Ishikawa (cell line): ENCODE measurements at regions not wholly inside any gene's neighbourhood (a gene's known extent, or its start where the extent isn't known, plus 50 kb on each side); places are given as distances from the start of the nearest gene placed in this dataset.

ENCODE experiments used
- CEBPB ChIP-seq: IDR thresholded peaks from 2 replicates; pipeline ENCODE4 v1.6.1; 2012
- CREB1 ChIP-seq: IDR thresholded peaks from 2 replicates; pipeline ENCODE4 v1.6.1; 2012; ENCODE audit warnings: low read depth
- EGR1 ChIP-seq: IDR thresholded peaks from 2 replicates; pipeline ENCODE4 v1.6.1; 2012
- EP300 ChIP-seq: IDR thresholded peaks from 2 replicates; pipeline ENCODE4 v1.6.1; 2012; ENCODE audit warnings: borderline replicate concordance
- FOXM1 ChIP-seq: IDR thresholded peaks from 2 replicates; pipeline ENCODE4 v1.6.1; 2012; ENCODE audit warnings: low read depth, borderline replicate concordance
- MAX ChIP-seq: IDR thresholded peaks from 2 replicates; pipeline ENCODE4 v1.6.1; 2012
- NFIC ChIP-seq: IDR thresholded peaks from 2 replicates; pipeline ENCODE4 v1.6.1; 2012
- RAD21 ChIP-seq: IDR thresholded peaks from 2 replicates; pipeline ENCODE4 v1.6.1; 2012; ENCODE audit warnings: low read depth
- TAF1 ChIP-seq: IDR thresholded peaks from 2 replicates; pipeline ENCODE4 v1.6.1; 2012; ENCODE audit warnings: low read depth, mild to moderate bottlenecking
- TCF12 ChIP-seq: IDR thresholded peaks from 2 replicates; pipeline ENCODE4 v1.6.1; 2012; ENCODE audit warnings: low read depth
- TEAD4 ChIP-seq: IDR thresholded peaks from 2 replicates; pipeline ENCODE4 v1.6.1; 2012
- USF1 ChIP-seq: IDR thresholded peaks from 2 replicates; pipeline ENCODE4 v1.6.1; 2012
- YY1 ChIP-seq: IDR thresholded peaks from 2 replicates; pipeline ENCODE4 v1.6.1; 2012; ENCODE audit warnings: low read depth
- ZBTB7A ChIP-seq: IDR thresholded peaks from 2 replicates; pipeline ENCODE4 v1.6.1; 2012; ENCODE audit warnings: low read depth
- TF ChIP-seq, protein P1 (sequence below): IDR thresholded peaks from 2 replicates; pipeline ENCODE4 v1.6.1; 2012; ENCODE audit warnings: low read depth, mild to moderate bottlenecking

DNA sequence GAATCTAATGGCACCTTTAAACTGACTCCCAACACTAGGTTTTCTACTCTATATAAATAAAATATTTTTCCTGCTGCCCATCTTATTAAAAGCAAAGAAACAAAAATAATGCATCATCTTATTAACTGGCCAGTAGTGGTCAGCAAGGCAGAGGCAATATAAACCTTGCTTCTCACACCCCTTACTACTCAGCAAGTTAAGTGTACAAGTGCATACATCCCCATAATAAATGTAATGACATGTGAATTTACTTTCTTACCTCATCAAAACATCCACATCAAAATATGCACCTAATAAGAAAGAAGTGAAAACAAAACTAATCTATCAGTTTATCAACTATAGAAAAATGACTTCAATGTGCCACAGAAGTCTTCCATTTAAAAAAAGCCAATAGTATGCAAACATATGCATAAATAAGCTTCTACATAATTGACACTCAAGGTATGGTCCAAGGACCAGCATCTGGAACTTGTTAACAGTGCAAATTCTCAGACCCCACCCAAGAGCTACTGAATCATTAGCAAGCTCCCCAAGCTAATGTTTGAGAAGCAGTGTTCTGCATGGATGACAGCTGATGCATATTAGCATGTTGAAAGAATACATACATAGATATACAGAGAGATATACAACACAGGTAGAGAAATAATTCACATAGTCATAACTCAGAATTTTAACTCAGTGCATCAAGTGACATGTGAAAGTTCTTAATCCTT lies 182.7 kb downstream of the C7orf25 start:
- TF ChIP-seq CEBPB = no peak
- no peak for TF ChIP-seq ZBTB7A
- no peak for TF ChIP-seq TAF1
- TF ChIP-seq CREB1 = no peak
- TF ChIP-seq EGR1 = no peak
- no peak for TF ChIP-seq EP300
- TF ChIP-seq, protein P1, sequence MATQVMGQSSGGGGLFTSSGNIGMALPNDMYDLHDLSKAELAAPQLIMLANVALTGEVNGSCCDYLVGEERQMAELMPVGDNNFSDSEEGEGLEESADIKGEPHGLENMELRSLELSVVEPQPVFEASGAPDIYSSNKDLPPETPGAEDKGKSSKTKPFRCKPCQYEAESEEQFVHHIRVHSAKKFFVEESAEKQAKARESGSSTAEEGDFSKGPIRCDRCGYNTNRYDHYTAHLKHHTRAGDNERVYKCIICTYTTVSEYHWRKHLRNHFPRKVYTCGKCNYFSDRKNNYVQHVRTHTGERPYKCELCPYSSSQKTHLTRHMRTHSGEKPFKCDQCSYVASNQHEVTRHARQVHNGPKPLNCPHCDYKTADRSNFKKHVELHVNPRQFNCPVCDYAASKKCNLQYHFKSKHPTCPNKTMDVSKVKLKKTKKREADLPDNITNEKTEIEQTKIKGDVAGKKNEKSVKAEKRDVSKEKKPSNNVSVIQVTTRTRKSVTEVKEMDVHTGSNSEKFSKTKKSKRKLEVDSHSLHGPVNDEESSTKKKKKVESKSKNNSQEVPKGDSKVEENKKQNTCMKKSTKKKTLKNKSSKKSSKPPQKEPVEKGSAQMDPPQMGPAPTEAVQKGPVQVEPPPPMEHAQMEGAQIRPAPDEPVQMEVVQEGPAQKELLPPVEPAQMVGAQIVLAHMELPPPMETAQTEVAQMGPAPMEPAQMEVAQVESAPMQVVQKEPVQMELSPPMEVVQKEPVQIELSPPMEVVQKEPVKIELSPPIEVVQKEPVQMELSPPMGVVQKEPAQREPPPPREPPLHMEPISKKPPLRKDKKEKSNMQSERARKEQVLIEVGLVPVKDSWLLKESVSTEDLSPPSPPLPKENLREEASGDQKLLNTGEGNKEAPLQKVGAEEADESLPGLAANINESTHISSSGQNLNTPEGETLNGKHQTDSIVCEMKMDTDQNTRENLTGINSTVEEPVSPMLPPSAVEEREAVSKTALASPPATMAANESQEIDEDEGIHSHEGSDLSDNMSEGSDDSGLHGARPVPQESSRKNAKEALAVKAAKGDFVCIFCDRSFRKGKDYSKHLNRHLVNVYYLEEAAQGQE = no peak
- TF ChIP-seq TEAD4 = no peak
- TF ChIP-seq YY1 = no peak
- no peak for TF ChIP-seq USF1
- TF ChIP-seq FOXM1 = no peak
- TF ChIP-seq TCF12 = no peak
- no peak for TF ChIP-seq MAX
- TF ChIP-seq NFIC = no peak
- no peak for TF ChIP-seq RAD21

DNA sequence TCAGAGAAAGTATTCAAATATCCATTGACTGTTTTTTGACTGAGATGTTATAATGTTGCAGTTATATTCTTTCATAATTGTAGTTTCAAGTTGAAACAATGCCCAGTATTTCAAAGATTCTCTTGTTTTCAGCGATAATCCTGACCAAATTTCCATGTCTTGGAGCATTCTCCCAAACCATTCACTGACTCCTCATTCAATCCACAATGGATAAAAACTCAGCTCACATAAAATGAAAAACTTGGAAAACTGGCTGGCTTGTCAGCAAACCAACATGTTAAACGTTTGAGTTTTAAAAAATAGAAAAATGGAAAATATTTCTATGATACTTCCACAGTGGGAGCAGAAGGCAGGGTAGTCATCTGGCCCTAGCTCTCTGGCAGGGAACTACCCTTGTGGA lies 184.4 kb downstream of the C7orf25 start:
- TF ChIP-seq FOXM1 = no peak
- no peak for TF ChIP-seq MAX
- no peak for TF ChIP-seq EGR1
- TF ChIP-seq TAF1 = no peak
- no peak for TF ChIP-seq TEAD4
- TF ChIP-seq CEBPB = no peak
- TF ChIP-seq, protein P1 = no peak
- no peak for TF ChIP-seq RAD21
- no peak for TF ChIP-seq ZBTB7A
- no peak for TF ChIP-seq TCF12
- TF ChIP-seq YY1 = no peak
- no peak for TF ChIP-seq NFIC
- no peak for TF ChIP-seq CREB1
- TF ChIP-seq EP300 = no peak
- no peak for TF ChIP-seq USF1

DNA sequence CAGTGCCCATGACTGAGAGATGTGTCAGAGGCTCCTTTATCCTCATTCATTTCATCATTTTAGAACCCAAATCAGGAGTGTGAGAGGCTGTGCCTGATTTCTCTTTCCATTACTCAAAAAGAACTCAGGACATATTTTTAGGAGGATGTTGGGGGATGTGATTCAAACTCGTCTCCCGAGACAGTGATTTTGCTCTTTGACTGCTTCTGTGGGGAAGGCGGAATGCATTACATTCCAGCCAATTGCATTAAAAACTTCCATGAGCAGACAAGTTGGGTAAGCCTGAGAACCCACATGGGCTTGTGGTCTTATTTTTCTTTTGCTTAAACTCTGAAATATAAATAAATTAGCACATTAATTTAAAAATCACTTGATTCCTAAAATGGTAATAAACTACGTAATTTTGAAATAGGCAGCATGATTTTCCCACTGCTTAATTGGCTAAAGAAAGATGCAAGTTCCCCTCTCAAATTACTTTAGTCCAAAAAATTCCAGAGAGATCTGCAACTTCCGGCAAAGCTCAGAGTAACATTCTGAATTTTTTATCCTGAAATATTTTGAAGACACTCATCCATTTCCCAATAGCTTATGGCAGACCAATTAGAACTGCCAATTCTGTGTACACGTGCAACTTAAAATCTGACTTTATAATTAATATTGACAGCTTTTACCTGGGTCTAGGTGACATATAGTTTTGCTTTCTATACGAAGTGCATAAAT lies 185.6 kb downstream of the C7orf25 start:
- TF ChIP-seq TCF12 = no peak
- TF ChIP-seq, protein P1 = no peak
- no peak for TF ChIP-seq NFIC
- no peak for TF ChIP-seq RAD21
- TF ChIP-seq CEBPB = no peak
- TF ChIP-seq EGR1 = no peak
- TF ChIP-seq USF1 = no peak
- TF ChIP-seq TEAD4 = no peak
- TF ChIP-seq CREB1 = no peak
- no peak for TF ChIP-seq FOXM1
- TF ChIP-seq TAF1 = no peak
- no peak for TF ChIP-seq YY1
- TF ChIP-seq ZBTB7A = no peak
- TF ChIP-seq MAX = no peak
- no peak for TF ChIP-seq EP300

DNA sequence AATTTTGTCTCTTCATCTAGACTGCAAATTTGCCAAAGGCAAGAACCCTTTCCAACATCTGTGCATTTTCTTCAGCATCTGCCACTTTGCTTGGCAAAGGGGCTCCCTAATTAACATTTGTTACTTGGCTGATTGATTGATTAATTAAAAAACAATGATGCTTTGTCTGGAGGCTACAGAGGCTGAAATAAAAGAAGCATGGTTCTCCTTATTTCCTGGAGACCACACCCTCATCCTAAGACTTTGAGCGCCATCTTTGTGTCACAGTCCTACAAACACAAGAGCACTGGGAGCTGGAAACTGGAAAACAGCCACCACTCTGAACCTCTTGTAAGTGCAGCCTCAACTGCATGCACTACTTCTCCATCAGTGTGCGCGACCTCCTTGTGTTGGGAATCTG lies 189.2 kb downstream of the C7orf25 start:
- TF ChIP-seq FOXM1 (no peak), EGR1 (no peak), ZBTB7A (no peak), MAX (no peak), TAF1 (no peak), CREB1 (no peak), CEBPB (no peak), YY1 (no peak), NFIC (no peak), USF1 (no peak), TCF12 (no peak), TEAD4 (no peak)
- TF ChIP-seq, protein P1 = no peak
